Thyroid gland (tissue), 4 donors: ENCODE measurements at regions not wholly inside any gene's neighbourhood (a gene's known extent, or its start where the extent isn't known, plus 50 kb on each side); places are given as distances from the start of the nearest gene placed in this dataset.
"Not testable (repeated sequence)": the region's sequence is repeated elsewhere in the genome, so short reads cannot be mapped to it uniquely, and the experiment has no call there.

Experiments used
- DNase-seq, 2 donors: peaks; one replicate each; pipeline ENCODE4 v3.0.0-alpha.2; 2019
- H3K27ac ChIP-seq, 3 donors: fragments of 200-600 bp; sonication (generic); 1 replicate in 2 of 3; 2 replicates in 1 of 3; pipeline ENCODE4 v1.5.1; 2016 to 2019; ENCODE audit warnings: mild to moderate bottlenecking in 1 of 3, moderate library complexity in 1 of 3
- H3K27me3 ChIP-seq: fragments of 200-600 bp; sonication (generic); one replicate; pipeline ENCODE4 v1.5.1; 2019
- H3K36me3 ChIP-seq, 2 donors: fragments of 200-600 bp; sonication (generic); one replicate each; pipeline ENCODE4 v1.5.1; 2016 to 2019
- H3K4me1 ChIP-seq, 2 donors: fragments of 200-600 bp; sonication (generic); one replicate each; pipeline ENCODE4 v1.5.1; 2017 to 2019
- H3K4me3 ChIP-seq, 3 donors: fragments of 200-600 bp; sonication (generic); replicated peaks in 1 of 3; 1 replicate in 2 of 3; 2 replicates in 1 of 3; pipeline ENCODE4 v1.5.1; 2016; ENCODE audit warnings: mild to moderate bottlenecking in 1 of 3
- H3K9me3 ChIP-seq: fragments of 200-600 bp; sonication (generic); one replicate; pipeline ENCODE4 v1.5.1; 2017
- POLR2A ChIP-seq, 2 donors: fragments of 450-650 bp; IDR thresholded peaks; one replicate each; pipeline ENCODE4 v1.6.1; 2017; ENCODE audit warnings: antibody characterized with exemption in 2 of 2, mild to moderate bottlenecking in 2 of 2, moderate library complexity in 1 of 2
- WGBS, 2 donors: methylation state at CpG; one replicate each; pipeline ENCODE4 v1.1.5; 2017; 5-methylcytosine and 5-hydroxymethylcytosine counted together
- intact Hi-C: fragments of 100-400 bp; cut with DNase I; formaldehyde crosslinking; loops from one replicate; pipeline ENCODE4 v1.15.1; 2023
- TF ChIP-seq, protein P1 (sequence below), 6 experiments: fragments of 200-600 bp in 3 of 6; fragments of 450-650 bp in 3 of 6; sonication (generic) in 3 of 6; IDR thresholded peaks; one replicate each; pipeline ENCODE4 v1.5.1; 2016 to 2019; ENCODE audit warnings: antibody characterized with exemption in 6 of 6, mild to moderate bottlenecking in 2 of 6, inconsistent platforms in 1 of 6, moderate library complexity in 1 of 6

DNA sequence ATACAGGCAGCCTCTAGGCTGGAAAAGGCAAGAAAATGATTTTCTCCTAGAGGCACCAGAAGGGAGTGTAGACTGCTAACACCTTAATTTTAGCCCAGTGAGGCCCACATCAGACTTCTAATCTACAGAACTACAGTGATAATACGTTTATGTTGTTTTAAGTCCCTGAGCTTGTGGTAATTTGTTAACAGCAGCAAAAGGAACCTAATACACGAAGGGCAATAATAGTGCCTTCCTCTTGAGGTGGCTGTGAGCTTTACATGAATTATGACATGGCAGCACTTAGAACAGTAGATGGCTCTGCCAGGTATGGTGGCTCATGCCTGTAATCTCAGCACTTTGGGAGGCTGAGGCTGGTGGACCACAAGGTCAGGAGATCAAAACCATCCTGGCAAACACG is 118.8 kb downstream of the ZNF664 start:
- Histone ChIP-seq H3K27me3 (no peaks in the 10 kb centered on the region), H3K9me3 (no peaks in the 10 kb centered on the region), H3K4me1 (no peaks in the 10 kb centered on the region), H3K36me3 (no peaks in the 10 kb centered on the region), H3K4me3 (no peak overlapping the region), H3K27ac (no peak overlapping the region)
- no peak for DNase-seq
- WGBS, 2 donors = 89 to 91% methylated on average over 3 of the region's 3 CpGs
- no peak for TF ChIP-seq POLR2A (IDR thresholded peaks at IDR 0.05)
- TF ChIP-seq, protein P1, sequence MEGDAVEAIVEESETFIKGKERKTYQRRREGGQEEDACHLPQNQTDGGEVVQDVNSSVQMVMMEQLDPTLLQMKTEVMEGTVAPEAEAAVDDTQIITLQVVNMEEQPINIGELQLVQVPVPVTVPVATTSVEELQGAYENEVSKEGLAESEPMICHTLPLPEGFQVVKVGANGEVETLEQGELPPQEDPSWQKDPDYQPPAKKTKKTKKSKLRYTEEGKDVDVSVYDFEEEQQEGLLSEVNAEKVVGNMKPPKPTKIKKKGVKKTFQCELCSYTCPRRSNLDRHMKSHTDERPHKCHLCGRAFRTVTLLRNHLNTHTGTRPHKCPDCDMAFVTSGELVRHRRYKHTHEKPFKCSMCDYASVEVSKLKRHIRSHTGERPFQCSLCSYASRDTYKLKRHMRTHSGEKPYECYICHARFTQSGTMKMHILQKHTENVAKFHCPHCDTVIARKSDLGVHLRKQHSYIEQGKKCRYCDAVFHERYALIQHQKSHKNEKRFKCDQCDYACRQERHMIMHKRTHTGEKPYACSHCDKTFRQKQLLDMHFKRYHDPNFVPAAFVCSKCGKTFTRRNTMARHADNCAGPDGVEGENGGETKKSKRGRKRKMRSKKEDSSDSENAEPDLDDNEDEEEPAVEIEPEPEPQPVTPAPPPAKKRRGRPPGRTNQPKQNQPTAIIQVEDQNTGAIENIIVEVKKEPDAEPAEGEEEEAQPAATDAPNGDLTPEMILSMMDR (IDR thresholded peaks at IDR 0.05) = no peak
- intact Hi-C loops = no loop called here

DNA sequence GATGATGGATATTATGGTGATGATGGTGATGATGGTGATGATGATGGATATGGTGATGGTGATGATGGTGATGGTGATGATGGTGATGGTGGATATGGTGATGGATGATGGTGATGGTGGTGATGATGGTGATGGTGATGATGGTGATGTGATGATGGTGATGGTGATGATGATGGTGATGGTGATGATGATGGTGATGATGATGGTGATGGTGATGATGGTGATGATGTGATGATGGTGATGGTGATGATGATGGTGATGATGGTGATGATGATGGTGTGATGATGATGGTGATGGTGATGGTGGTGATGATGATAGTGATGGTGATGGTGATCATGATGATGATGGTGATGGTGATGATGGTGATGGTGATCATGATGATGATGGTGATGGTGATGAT is 119.5 kb downstream of the ZNF664 start:
- intact Hi-C loops = not testable (repeated sequence)

DNA sequence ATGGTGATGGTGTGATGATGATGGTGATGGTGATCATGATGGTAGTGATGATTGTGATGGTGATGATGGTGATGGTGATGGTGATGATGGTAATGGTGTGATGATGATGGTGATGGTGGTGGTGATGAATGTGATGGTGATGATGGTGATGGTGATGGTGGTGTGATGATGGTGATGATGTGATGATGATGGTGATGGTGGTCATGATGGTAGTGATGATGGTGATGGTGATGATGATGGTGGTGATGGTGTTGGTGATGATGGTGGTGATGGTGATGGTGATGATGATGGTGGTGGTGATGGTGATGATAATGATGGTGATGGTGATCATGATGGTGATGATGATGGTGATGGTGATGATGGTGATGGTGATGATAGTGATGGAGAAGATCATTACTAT is 120.3 kb downstream of the ZNF664 start:
- Histone ChIP-seq H3K36me3 (no peaks in the 10 kb centered on the region), H3K27ac (no peak overlapping the region), H3K4me3 (no peak overlapping the region), H3K27me3 (no peaks in the 10 kb centered on the region), H3K9me3 (no peaks in the 10 kb centered on the region), H3K4me1 (no peaks in the 10 kb centered on the region)
- intact Hi-C loops = no loop called here
- DNase-seq = no peak
- TF ChIP-seq, protein P1 (IDR thresholded peaks at IDR 0.05) = no peak
- no peak for TF ChIP-seq POLR2A (IDR thresholded peaks at IDR 0.05)

More for the DNA sequence above, 119.5 kb downstream of the ZNF664 start:
- H3K4me3 ChIP-seq, DNase-seq, H3K4me1 ChIP-seq, H3K9me3 ChIP-seq, H3K27me3 ChIP-seq, H3K36me3 ChIP-seq, H3K27ac ChIP-seq: not testable (repeated sequence)

DNA sequence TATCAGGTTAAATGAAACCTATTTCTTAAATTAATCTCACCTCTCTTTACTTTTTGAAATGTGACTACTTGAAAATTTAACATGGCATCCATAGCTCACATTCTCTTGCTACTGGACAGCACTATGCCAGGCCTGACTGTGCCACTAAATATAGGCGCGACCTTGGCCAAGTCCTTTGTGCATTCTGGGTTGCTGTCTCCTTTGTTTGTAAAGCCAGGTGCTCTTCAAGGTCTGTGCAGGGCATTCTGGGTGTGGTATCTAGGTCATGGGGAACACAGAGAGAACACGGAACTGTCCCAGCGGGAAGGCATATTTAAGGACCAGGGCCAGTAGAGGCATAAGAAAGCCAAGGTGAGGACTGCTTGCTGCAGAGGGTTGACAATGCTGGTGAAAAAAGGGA is 121.2 kb downstream of the ZNF664 start:
- no peak overlapping the region for H3K27ac ChIP-seq
- no peaks in the 10 kb centered on the region for H3K4me1 ChIP-seq
- DNase-seq = no peak
- no peaks in the 10 kb centered on the region for H3K36me3 ChIP-seq
- intact Hi-C loops = no loop called here
- no peak overlapping the region for H3K4me3 ChIP-seq
- TF ChIP-seq POLR2A (IDR thresholded peaks at IDR 0.05) = no peak
- TF ChIP-seq, protein P1 (IDR thresholded peaks at IDR 0.05) = no peak
- H3K9me3 ChIP-seq = no peaks in the 10 kb centered on the region
- WGBS, 2 donors = 97 to 99% methylated on average over 4 of the region's 4 CpGs
- H3K27me3 ChIP-seq = no peaks in the 10 kb centered on the region

DNA sequence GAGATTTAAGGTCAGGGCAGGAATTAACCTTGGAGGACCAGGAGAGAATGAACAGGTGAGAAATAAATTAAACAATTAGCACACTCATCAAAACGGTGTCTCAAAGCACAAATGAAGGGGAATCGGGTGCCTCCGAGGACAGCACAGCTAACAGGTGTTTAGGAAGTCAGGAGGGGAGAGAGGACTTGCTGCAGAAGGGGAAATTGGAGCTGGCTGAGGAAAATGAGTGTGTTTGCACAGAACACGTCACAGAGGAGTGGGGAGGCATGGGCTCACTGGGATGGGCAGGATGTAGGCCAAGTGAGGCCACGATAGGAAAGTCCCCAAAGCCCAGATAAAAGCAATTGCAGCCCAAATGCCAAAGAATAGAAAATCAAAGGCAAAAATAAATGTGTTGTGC is 121.7 kb downstream of the ZNF664 start:
- Histone ChIP-seq H3K27me3 (no peaks in the 10 kb centered on the region), H3K9me3 (no peaks in the 10 kb centered on the region), H3K4me1 (no peaks in the 10 kb centered on the region), H3K36me3 (no peaks in the 10 kb centered on the region), H3K4me3 (no peak overlapping the region), H3K27ac (no peak overlapping the region)
- TF ChIP-seq, protein P1 (IDR thresholded peaks at IDR 0.05) = no peak
- no peak for TF ChIP-seq POLR2A (IDR thresholded peaks at IDR 0.05)
- intact Hi-C loops = no loop called here
- 62 to 64% methylated on average over 5 of the region's 5 CpGs for WGBS, 2 donors
- no peak for DNase-seq

DNA sequence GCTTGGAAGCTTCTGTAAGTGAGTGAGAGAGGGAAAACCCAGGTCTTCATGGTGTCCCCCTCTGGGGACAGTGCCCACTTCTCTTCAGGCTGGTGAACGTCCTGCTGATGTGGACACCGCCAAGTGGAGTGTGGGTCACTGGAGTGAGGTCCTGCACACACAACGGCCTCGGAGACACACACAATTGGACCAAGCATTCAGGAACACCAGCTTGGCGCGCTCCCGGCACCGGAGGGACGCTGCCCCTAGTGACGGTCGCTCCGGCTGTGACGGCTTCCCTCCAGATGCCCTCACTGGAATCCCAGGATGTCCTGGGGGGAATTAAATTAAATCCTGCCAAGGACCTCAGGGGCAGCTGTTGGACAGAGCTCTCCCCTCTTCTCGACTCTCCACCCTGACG is 123.1 kb downstream of the ZNF664 start:
- Histone ChIP-seq H3K9me3 (no peaks in the 10 kb centered on the region), H3K4me1 (no peaks in the 10 kb centered on the region), H3K4me3 (no peak overlapping the region), H3K36me3 (no peaks in the 10 kb centered on the region), H3K27me3 (no peaks in the 10 kb centered on the region), H3K27ac (no peak overlapping the region)
- no peak for DNase-seq
- intact Hi-C loops = no loop called here
- TF ChIP-seq, protein P1 (IDR thresholded peaks at IDR 0.05) = no peak
- TF ChIP-seq POLR2A (IDR thresholded peaks at IDR 0.05) = no peak
- 86 to 94% methylated on average over 8 to 12 of the region's 15 CpGs for WGBS, 2 donors
